Endothelial cell (in vitro differentiated cells): ENCODE measurements at regions not wholly inside any gene's neighbourhood (a gene's known extent, or its start where the extent isn't known, plus 50 kb on each side); places are given as distances from the start of the nearest gene placed in this dataset.

Experiments used
- DNase-seq: peaks from one replicate; pipeline ENCODE4 v3.0.0; 2021; ENCODE audit warnings: low spot score
- H3K27ac Mint-ChIP-seq: one replicate; pipeline ENCODE4 v1.8.0; 2021; ENCODE audit warnings: mixed read lengths, inconsistent platforms; ENCODE audit not compliant: unreplicated experiment
- H3K27me3 Mint-ChIP-seq: one replicate; pipeline ENCODE4 v1.8.0; 2021; ENCODE audit warnings: mild to moderate bottlenecking, moderate library complexity, mixed read lengths, inconsistent platforms; ENCODE audit not compliant: unreplicated experiment
- H3K36me3 Mint-ChIP-seq: one replicate; pipeline ENCODE4 v1.8.0; 2021; ENCODE audit warnings: mild to moderate bottlenecking, low read depth, mixed read lengths, inconsistent platforms; ENCODE audit not compliant: unreplicated experiment
- H3K4me1 Mint-ChIP-seq: one replicate; pipeline ENCODE4 v1.8.0; 2021; ENCODE audit warnings: mild to moderate bottlenecking, mixed read lengths, inconsistent platforms; ENCODE audit not compliant: unreplicated experiment
- H3K4me3 Mint-ChIP-seq: one replicate; pipeline ENCODE4 v1.8.0; 2021; ENCODE audit warnings: mild to moderate bottlenecking, mixed read lengths, inconsistent platforms; ENCODE audit not compliant: unreplicated experiment
- H3K9me3 Mint-ChIP-seq: one replicate; pipeline ENCODE4 v1.8.0; 2021; ENCODE audit warnings: mixed read lengths, inconsistent platforms; ENCODE audit not compliant: unreplicated experiment
- TF ChIP-seq, protein P1 (sequence below): fragments of 200-600 bp; sonication (generic); IDR thresholded peaks from one replicate; pipeline ENCODE4 v1.5.0; 2021; ENCODE audit warnings: antibody characterized with exemption; ENCODE audit not compliant: unreplicated experiment

DNA sequence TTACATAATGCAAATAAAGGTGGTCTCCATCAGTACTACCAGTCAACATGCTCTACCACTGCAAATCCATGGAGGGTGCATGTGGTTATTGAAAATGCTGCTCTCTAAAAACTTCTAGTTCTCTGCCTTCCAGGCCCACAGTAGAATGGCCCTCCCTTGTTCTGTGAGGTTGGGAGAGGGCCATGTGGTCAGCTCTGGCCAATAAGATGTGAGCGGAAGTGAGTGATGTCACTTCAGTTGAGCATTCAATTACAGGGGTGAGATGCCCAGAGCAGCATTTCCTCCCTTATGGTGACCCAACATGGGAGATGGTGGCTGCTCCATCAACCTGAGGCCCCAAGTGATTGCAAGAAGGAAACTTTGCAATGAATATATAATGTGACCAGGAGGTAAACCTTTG lies 148.8 kb downstream of the CPEB2 start:
- H3K9me3 Mint-ChIP-seq, result no peaks in the 10 kb centered on the region
- DNase-seq, result no peak
- TF ChIP-seq, protein P1, sequence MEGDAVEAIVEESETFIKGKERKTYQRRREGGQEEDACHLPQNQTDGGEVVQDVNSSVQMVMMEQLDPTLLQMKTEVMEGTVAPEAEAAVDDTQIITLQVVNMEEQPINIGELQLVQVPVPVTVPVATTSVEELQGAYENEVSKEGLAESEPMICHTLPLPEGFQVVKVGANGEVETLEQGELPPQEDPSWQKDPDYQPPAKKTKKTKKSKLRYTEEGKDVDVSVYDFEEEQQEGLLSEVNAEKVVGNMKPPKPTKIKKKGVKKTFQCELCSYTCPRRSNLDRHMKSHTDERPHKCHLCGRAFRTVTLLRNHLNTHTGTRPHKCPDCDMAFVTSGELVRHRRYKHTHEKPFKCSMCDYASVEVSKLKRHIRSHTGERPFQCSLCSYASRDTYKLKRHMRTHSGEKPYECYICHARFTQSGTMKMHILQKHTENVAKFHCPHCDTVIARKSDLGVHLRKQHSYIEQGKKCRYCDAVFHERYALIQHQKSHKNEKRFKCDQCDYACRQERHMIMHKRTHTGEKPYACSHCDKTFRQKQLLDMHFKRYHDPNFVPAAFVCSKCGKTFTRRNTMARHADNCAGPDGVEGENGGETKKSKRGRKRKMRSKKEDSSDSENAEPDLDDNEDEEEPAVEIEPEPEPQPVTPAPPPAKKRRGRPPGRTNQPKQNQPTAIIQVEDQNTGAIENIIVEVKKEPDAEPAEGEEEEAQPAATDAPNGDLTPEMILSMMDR, result no peak
- no peak overlapping the region for H3K27ac Mint-ChIP-seq
- H3K4me3 Mint-ChIP-seq, result no peak overlapping the region
- peaks cover 7% of the 10 kb centered on the region for H3K27me3 Mint-ChIP-seq
- no peaks in the 10 kb centered on the region for H3K36me3 Mint-ChIP-seq
- peaks cover 12% of the 10 kb centered on the region for H3K4me1 Mint-ChIP-seq

DNA sequence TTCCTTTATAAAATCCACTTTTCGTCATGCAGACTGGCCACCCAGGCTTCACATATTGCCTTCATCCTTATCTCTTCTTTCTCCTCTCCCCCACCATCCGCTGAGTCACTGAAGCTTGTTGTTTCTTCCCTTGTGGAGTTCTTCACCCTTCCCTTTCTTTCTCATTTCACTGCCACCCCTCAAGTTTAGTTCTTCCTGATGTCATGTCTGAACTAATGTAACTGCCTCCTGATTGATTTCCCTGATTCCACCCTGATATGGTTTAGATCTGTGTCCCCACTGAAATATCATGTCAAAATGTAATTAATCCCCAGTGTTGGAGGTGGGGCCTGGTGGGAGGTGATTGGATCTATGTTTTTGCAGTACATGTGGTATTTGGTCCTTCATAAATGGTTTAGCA lies 151.4 kb downstream of the CPEB2 start:
- TF ChIP-seq, protein P1, result no peak
- no peak for DNase-seq
- H3K4me3 Mint-ChIP-seq, result no peak overlapping the region
- H3K36me3 Mint-ChIP-seq, result no peaks in the 10 kb centered on the region
- no peaks in the 10 kb centered on the region for H3K9me3 Mint-ChIP-seq
- peaks cover 5% of the 10 kb centered on the region for H3K27me3 Mint-ChIP-seq
- peaks cover 6% of the 10 kb centered on the region for H3K4me1 Mint-ChIP-seq
- H3K27ac Mint-ChIP-seq, result no peak overlapping the region

DNA sequence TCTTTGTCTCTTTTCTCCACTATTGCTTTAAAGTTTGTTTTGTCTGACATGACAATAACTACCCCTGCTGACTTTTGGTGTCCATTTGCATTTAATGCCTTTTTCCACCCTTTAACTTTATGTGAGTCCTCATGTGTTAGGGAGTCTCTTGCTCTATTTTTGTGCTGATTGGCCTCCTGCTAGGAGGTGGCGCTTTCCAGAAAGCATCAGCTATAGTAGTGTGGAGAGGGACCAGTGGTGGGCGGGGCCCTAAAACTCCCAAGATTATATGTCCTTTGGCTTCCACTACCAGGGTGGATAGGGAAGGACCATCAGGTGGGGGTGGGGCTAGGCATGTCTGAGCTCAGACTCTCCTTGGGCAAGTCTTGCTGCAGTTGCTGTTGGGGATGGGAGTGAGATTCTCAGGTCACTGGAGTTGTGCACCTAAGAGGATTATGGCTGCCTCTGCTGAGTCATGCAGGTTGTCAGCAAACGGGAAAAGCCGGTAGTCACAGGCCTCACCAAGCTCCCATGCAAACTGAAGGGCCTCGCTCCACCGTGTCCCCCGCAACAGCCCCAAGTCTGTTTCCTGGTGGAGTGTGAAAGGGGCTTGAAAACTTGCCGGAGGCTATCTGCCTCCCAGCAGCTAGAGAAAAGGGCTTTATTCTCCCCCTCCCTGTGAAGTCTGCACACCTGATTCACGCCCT lies 156.3 kb downstream of the CPEB2 start:
- TF ChIP-seq, protein P1, result no peak
- H3K36me3 Mint-ChIP-seq, result no peaks in the 10 kb centered on the region
- no peak for DNase-seq
- H3K27me3 Mint-ChIP-seq, result peaks cover 4% of the 10 kb centered on the region
- no peak overlapping the region for H3K27ac Mint-ChIP-seq
- no peak overlapping the region for H3K4me3 Mint-ChIP-seq
- no peaks in the 10 kb centered on the region for H3K9me3 Mint-ChIP-seq
- peaks cover 15% of the 10 kb centered on the region for H3K4me1 Mint-ChIP-seq

DNA sequence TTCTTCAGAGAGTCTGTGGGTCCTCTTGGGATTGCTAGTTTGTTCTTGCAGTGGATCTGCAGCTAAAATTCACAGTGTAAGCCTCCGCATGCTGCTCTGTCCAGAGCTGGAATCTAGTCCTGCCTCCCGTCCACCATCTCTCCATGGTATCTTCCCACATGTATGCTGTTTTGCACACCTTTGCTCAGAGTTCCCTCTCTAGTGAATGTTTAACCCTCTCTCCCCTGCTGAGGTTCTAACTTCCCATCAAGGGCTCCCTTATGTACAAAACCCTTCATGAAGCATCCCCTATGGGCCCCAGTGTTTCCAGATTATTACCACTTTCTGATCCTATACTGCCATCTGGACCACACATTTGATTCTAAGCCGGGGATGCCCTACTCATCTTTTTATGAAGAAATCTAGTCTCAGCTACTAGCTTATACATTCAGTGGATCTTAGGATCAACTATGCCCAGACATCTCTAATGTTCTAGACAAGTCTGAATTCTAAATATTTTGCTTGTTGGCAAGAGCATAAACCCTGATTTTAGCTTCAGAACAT lies 157.3 kb downstream of the CPEB2 start:
- Mint-ChIP-seq H3K27ac (no peak overlapping the region), H3K4me1 (peaks cover 9% of the 10 kb centered on the region), H3K9me3 (no peaks in the 10 kb centered on the region), H3K36me3 (no peaks in the 10 kb centered on the region), H3K4me3 (no peak overlapping the region), H3K27me3 (peaks cover 1% of the 10 kb centered on the region)
- TF ChIP-seq, protein P1, result no peak
- DNase-seq, result no peak

DNA sequence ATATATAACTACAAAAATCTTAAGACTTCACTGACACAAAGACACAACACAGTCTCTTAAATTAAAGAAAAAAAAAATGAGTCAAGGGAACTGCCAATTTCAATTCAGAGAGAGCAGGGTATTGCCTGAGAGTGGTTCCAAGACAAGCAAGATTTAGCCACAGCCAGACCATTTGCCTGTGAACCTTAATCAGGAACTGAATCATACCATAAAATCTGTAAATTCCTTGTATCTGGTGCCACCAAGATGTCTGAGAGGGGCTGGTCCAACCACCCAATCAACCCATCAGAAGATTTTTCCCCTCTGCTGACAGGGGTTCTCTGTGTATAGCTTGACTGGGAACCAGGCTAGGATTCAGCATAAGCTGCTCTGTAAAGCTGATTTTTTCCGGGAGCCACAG lies 159.2 kb downstream of the CPEB2 start:
- no peaks in the 10 kb centered on the region for H3K9me3 Mint-ChIP-seq
- H3K4me3 Mint-ChIP-seq, result no peak overlapping the region
- H3K4me1 Mint-ChIP-seq, result peaks cover 9% of the 10 kb centered on the region
- DNase-seq, result no peak
- H3K27me3 Mint-ChIP-seq, result peaks cover 1% of the 10 kb centered on the region
- no peak overlapping the region for H3K27ac Mint-ChIP-seq
- H3K36me3 Mint-ChIP-seq, result no peaks in the 10 kb centered on the region
- TF ChIP-seq, protein P1, result no peak
